GM19438 (cell line): ENCODE measurements at regions not wholly inside any gene's neighbourhood (a gene's known extent, or its start where the extent isn't known, plus 50 kb on each side); places are given as distances from the start of the nearest gene placed in this dataset.
"Not testable (repeated sequence)": the region's sequence is repeated elsewhere in the genome, so short reads cannot be mapped to it uniquely, and the experiment has no call there.

ENCODE experiments used
- ATAC-seq: cut with Tn5 transposase; IDR thresholded peaks from one replicate; pipeline ENCODE4 v1.9.1; 2021; ENCODE audit warnings: low read depth; ENCODE audit not compliant: unreplicated experiment

GRCh38 chr10:117743509-117743908 lies 201.0 kb downstream of the EMX2 start:
- no peak for ATAC-seq

- no peak for ATAC-seq
Measured at GRCh38 chr10:117745301-117745700, 202.8 kb downstream of the EMX2 start.

- no peak for ATAC-seq
Measured at GRCh38 chr10:117746541-117747448, 204.2 kb downstream of the EMX2 start.

GRCh38 chr10:117747636-117748035 lies 205.1 kb downstream of the EMX2 start:
- no peak for ATAC-seq

GRCh38 chr10:117748058-117748457 lies 205.5 kb downstream of the EMX2 start:
- no peak for ATAC-seq

- no peak for ATAC-seq
Measured at GRCh38 chr10:117750616-117751015, 208.1 kb downstream of the EMX2 start.

- no peak for ATAC-seq
Measured at GRCh38 chr10:117751259-117751658, 208.7 kb downstream of the EMX2 start.

GRCh38 chr10:117752103-117752502 lies 209.6 kb downstream of the EMX2 start:
- ATAC-seq: no peak

GRCh38 chr10:117754770-117755658 lies 212.5 kb downstream of the EMX2 start:
- ATAC-seq: no peak

GRCh38 chr10:117755659-117756014 lies 213.1 kb downstream of the EMX2 start:
- no peak for ATAC-seq

GRCh38 chr10:117757086-117757720 lies 214.7 kb downstream of the EMX2 start:
- ATAC-seq: no peak

- ATAC-seq: no peak
Measured at GRCh38 chr10:117759266-117759665, 216.7 kb downstream of the EMX2 start.

GRCh38 chr10:117761695-117762094 lies 219.1 kb downstream of the EMX2 start:
- no peak for ATAC-seq

GRCh38 chr10:117762126-117762818 lies 219.7 kb downstream of the EMX2 start:
- no peak for ATAC-seq

GRCh38 chr10:117762819-117763172 lies 220.2 kb downstream of the EMX2 start:
- ATAC-seq: no peak

GRCh38 chr10:117763528-117763927 lies 221.0 kb downstream of the EMX2 start:
- ATAC-seq: no peak

GRCh38 chr10:117768333-117769042 lies 225.9 kb downstream of the EMX2 start:
- ATAC-seq: no peak

- ATAC-seq: no peak
Measured at GRCh38 chr10:117775526-117775925, 233.0 kb downstream of the EMX2 start.

- ATAC-seq: not testable (repeated sequence)
Measured at GRCh38 chr10:117777222-117777621, 234.7 kb downstream of the EMX2 start.

- ATAC-seq: no peak
Measured at GRCh38 chr10:117778241-117778640, 235.7 kb downstream of the EMX2 start.
